Neural cell (in vitro differentiated cells): ENCODE measurements at regions not wholly inside any gene's neighbourhood (a gene's known extent, or its start where the extent isn't known, plus 50 kb on each side); places are given as distances from the start of the nearest gene placed in this dataset.

Experiments
- EP300 ChIP-seq: fragments of 450-650 bp; conservative IDR thresholded peaks from 2 replicates; pipeline ENCODE4 v1.6.1; 2014; ENCODE audit warnings: antibody characterized with exemption, mild to moderate bottlenecking, moderate library complexity; ENCODE audit not compliant: poor library complexity, severe bottlenecking
- EZH2 ChIP-seq: fragments of 200-600, 300-800 bp; shearing (Covaris generic), sonication (generic); IDR thresholded peaks from 2 replicates; pipeline ENCODE4 v1.6.1; 2014; ENCODE audit warnings: antibody characterized with exemption, low read length, borderline replicate concordance, mild to moderate bottlenecking; ENCODE audit not compliant: insufficient read depth, poor library complexity, severe bottlenecking

- TF ChIP-seq EZH2 (no peak), EP300 (no peak)
Measured at GRCh38 chrX:21004835-21005234, 369.4 kb upstream of the CNKSR2 start.
